ENCODE measurements at regions not wholly inside any gene's neighbourhood (a gene's known extent, or its start where the extent isn't known, plus 50 kb on each side); places are given as distances from the start of the nearest gene placed in this dataset.

DNA sequence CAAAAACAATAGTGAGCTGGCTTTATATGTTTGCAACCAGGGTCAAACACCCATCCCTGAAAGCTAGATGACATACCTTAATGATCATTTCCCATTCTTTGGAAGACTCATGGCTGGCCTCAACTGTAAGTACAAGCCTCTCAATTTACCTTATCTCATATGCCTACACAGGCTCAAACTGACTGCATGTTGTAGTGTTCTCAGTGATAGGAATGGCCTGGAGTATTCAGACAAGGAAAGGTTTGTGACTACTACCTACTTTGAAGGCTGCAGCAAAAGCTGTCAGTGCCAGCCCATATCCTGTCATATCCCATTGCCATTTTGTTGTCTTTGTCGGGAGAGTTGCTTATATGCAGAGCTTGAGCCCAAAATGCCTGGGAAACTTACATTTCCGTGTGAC is 205.2 kb upstream of the MOCS1 start:
- TF ChIP-seq POLR2A (IDR thresholded peaks at IDR 0.05) (no peak), POLR2AphosphoS5 (IDR thresholded peaks at IDR 0.05) (no peak)
- TF ChIP-seq, protein P1, sequence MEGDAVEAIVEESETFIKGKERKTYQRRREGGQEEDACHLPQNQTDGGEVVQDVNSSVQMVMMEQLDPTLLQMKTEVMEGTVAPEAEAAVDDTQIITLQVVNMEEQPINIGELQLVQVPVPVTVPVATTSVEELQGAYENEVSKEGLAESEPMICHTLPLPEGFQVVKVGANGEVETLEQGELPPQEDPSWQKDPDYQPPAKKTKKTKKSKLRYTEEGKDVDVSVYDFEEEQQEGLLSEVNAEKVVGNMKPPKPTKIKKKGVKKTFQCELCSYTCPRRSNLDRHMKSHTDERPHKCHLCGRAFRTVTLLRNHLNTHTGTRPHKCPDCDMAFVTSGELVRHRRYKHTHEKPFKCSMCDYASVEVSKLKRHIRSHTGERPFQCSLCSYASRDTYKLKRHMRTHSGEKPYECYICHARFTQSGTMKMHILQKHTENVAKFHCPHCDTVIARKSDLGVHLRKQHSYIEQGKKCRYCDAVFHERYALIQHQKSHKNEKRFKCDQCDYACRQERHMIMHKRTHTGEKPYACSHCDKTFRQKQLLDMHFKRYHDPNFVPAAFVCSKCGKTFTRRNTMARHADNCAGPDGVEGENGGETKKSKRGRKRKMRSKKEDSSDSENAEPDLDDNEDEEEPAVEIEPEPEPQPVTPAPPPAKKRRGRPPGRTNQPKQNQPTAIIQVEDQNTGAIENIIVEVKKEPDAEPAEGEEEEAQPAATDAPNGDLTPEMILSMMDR (IDR thresholded peaks at IDR 0.05 in 8 of 11, conservative IDR thresholded peaks at IDR 0.05 in 3 of 11): no peak
